Uterus (tissue), 3 donors: ENCODE measurements at regions not wholly inside any gene's neighbourhood (a gene's known extent, or its start where the extent isn't known, plus 50 kb on each side); places are given as distances from the start of the nearest gene placed in this dataset.
"Not testable (repeated sequence)": the region's sequence is repeated elsewhere in the genome, so short reads cannot be mapped to it uniquely, and the experiment has no call there.

Experiments
- DNase-seq, 2 donors: peaks; one replicate each; pipeline ENCODE4 v3.0.0-alpha.2; 2019 to 2020
- H3K27ac ChIP-seq, 2 donors: fragments of 200-600 bp; sonication (generic); 1 replicate in 1 of 2; 2 replicates in 1 of 2; pipeline ENCODE4 v1.5.1; 2016 to 2018
- H3K27me3 ChIP-seq, 2 donors: fragments of 200-600 bp; sonication (generic); one replicate each; pipeline ENCODE4 v1.5.1; 2018 to 2019; ENCODE audit warnings: control low read depth in 1 of 2
- H3K36me3 ChIP-seq, 2 donors: fragments of 200-600 bp; sonication (generic); one replicate each; pipeline ENCODE4 v1.5.1; 2019; ENCODE audit warnings: control low read depth in 1 of 2
- H3K4me1 ChIP-seq, 2 donors: fragments of 200-600 bp; sonication (generic); one replicate each; pipeline ENCODE4 v1.5.1; 2018 to 2019; ENCODE audit warnings: control low read depth in 1 of 2
- H3K4me3 ChIP-seq, 2 donors: fragments of 200-600 bp; sonication (generic); 1 replicate in 1 of 2; 2 replicates in 1 of 2; pipeline ENCODE4 v1.5.1; 2018 to 2019; ENCODE audit warnings: mild to moderate bottlenecking in 1 of 2
- H3K9me3 ChIP-seq, 2 donors: fragments of 200-600 bp; sonication (generic); one replicate each; pipeline ENCODE4 v1.5.1; 2019; ENCODE audit warnings: control low read depth in 1 of 2
- CTCF ChIP-seq, 4 experiments: fragments of 200-600 bp in 2 of 4; fragments of 450-650 bp in 2 of 4; sonication (generic) in 2 of 4; IDR thresholded peaks; one replicate each; pipeline ENCODE4 v1.5.1; 2016 to 2019; ENCODE audit warnings: antibody characterized with exemption in 4 of 4, mild to moderate bottlenecking in 2 of 4, moderate library complexity in 1 of 4
- POLR2A ChIP-seq, 2 donors: fragments of 450-650 bp; IDR thresholded peaks; one replicate each; pipeline ENCODE4 v1.6.1; 2016; ENCODE audit warnings: antibody characterized with exemption in 2 of 2, mild to moderate bottlenecking in 1 of 2, moderate library complexity in 1 of 2
- intact Hi-C: fragments of 100-400 bp; cut with DNase I; formaldehyde crosslinking; loops from one replicate; pipeline ENCODE4 v1.15.1; 2023; ENCODE audit warnings: low total_unique reads
- donor health status: DM: yes; HTN: yes; CAD: no.

GRCh38 chr11:86738568-86738967 lies 61.8 kb upstream of the PRSS23 start:
- H3K4me1 ChIP-seq = peaks cover 0 to 4% of the 10 kb centered on the region in 2 donors
- intact Hi-C loops = no loop called here
- H3K4me3 ChIP-seq = no peak overlapping the region
- DNase-seq = no peak
- TF ChIP-seq POLR2A (IDR thresholded peaks at IDR 0.05) (no peak), CTCF (IDR thresholded peaks at IDR 0.05) (no peak)
- H3K27me3 ChIP-seq = no peaks in the 10 kb centered on the region
- H3K9me3 ChIP-seq = no peaks in the 10 kb centered on the region
- H3K27ac ChIP-seq = no peak overlapping the region
- no peaks in the 10 kb centered on the region for H3K36me3 ChIP-seq

- no peak overlapping the region for H3K4me3 ChIP-seq
- no peak for TF ChIP-seq CTCF (IDR thresholded peaks at IDR 0.05)
- TF ChIP-seq POLR2A (IDR thresholded peaks at IDR 0.05) = no peak
- H3K27ac ChIP-seq = no peak overlapping the region
- DNase-seq = no peak
- intact Hi-C loops = no loop called here
- H3K9me3 ChIP-seq = no peaks in the 10 kb centered on the region
- H3K27me3 ChIP-seq = no peaks in the 10 kb centered on the region
- no peaks in the 10 kb centered on the region for H3K36me3 ChIP-seq
- H3K4me1 ChIP-seq = peaks cover 0 to 4% of the 10 kb centered on the region in 2 donors
Measured at GRCh38 chr11:86737737-86738136, 62.6 kb upstream of the PRSS23 start.

DNA sequence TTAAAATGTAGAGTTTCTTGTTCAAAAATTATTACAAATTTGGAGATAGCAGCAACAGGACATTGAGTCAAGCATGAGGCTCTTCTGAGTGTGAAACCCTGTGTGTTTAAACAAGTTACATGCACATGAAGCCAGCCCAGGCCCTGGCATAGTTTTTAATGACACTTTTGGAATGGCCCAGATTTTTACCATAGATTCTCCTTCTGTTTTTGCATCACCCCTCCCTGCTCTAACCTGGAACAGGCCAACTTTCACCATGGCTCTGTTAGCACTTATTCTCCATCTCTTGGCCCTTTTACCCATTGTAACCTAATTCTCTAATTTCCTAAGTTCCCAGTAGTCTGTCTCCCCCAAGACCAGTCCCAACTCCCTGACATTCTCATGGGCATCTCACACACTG lies 63.1 kb upstream of the PRSS23 start:
- no peak for DNase-seq
- intact Hi-C loops = no loop called here
- H3K27me3 ChIP-seq = no peaks in the 10 kb centered on the region
- H3K4me3 ChIP-seq = no peak overlapping the region
- H3K4me1 ChIP-seq = peaks cover 0 to 4% of the 10 kb centered on the region in 2 donors
- H3K27ac ChIP-seq = no peak overlapping the region
- no peaks in the 10 kb centered on the region for H3K36me3 ChIP-seq
- no peaks in the 10 kb centered on the region for H3K9me3 ChIP-seq
- TF ChIP-seq POLR2A (IDR thresholded peaks at IDR 0.05) = no peak
- no peak for TF ChIP-seq CTCF (IDR thresholded peaks at IDR 0.05)

DNA sequence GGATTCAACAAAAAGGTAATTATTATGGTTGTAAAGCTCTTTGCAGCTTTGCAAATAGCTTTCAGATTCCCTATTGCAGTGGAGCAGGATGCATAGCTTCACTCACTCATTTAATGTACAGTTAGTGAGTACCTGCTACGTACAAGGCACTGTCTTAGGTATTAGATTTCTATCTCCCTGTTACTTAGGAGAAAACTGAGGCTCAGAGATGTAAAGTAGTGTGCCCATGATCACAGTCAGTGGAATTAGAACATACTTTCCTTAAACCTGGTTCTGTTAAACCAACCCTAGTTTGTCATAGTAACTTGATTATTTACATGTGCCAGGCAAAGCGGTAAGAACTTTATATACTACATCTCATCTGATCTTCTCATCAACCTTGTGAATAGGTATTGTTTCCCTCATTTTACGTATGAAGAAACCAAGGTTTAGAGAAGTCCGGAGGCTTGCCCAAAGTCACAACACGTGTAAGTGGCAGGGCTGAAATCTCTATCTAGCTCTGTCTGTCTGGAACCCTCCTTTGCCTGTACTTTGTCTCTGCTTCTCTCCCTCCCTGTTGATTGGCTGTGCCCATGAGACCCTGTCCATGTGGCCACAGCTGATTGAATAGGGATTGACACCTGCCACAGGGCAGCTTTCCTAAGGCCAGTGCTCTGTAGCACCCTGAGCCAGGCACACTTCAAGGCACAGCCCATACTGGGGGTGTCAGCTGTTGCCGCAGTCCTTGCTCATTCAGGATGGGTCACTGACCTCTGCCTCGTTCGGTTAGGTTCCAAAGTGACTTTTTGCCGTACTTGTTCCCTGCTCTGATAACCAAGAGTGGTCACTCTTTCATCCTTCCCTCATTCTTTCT lies 63.8 kb upstream of the PRSS23 start:
- TF ChIP-seq CTCF (IDR thresholded peaks at IDR 0.05) = no peak
- no peak for TF ChIP-seq POLR2A (IDR thresholded peaks at IDR 0.05)
- intact Hi-C loops = no loop called here
- Histone ChIP-seq H3K27ac (no peak overlapping the region), H3K9me3 (no peaks in the 10 kb centered on the region), H3K4me3 (no peak overlapping the region), H3K27me3 (no peaks in the 10 kb centered on the region), H3K4me1 (peaks cover 0 to 4% of the 10 kb centered on the region in 2 donors), H3K36me3 (no peaks in the 10 kb centered on the region)
- DNase-seq = no peak

GRCh38 chr11:86735451-86736290 lies 63.3 kb upstream of the ME3 start:
- no peaks in the 10 kb centered on the region for H3K27me3 ChIP-seq
- no peak overlapping the region for H3K4me3 ChIP-seq
- H3K36me3 ChIP-seq = no peaks in the 10 kb centered on the region
- intact Hi-C loops = no loop called here
- H3K27ac ChIP-seq = no peak overlapping the region
- H3K4me1 ChIP-seq = peaks cover 0 to 4% of the 10 kb centered on the region in 2 donors
- H3K9me3 ChIP-seq = no peaks in the 10 kb centered on the region
- TF ChIP-seq POLR2A (IDR thresholded peaks at IDR 0.05) = no peak
- TF ChIP-seq CTCF (IDR thresholded peaks at IDR 0.05) = no peak
- DNase-seq = no peak

GRCh38 chr11:86732739-86733138 lies 60.3 kb upstream of the ME3 start:
- DNase-seq, intact Hi-C loops, H3K4me3 ChIP-seq: not testable (repeated sequence)

DNA sequence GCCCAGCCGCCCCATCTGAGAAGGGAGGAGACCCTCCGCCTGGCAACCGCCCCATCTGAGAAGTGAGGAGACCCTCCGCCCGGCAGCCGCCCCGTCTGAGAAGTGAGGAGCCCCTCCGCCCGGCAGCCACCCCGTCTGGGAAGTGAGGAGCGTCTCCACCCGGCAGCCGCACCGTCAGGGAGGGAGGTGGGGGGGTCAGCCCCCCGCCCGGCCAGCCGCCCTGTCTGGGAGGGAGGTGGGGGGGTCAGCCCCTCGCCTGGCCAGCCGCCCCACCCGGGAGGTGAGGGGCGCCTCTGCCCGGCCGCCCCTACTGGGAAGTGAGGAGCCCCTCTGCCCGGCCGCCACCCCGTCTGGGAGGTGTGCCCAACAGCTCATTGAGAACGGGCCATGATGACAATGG lies 59.9 kb upstream of the ME3 start:
- H3K36me3 ChIP-seq, DNase-seq, intact Hi-C loops, H3K27me3 ChIP-seq, H3K4me3 ChIP-seq, H3K9me3 ChIP-seq, H3K27ac ChIP-seq, H3K4me1 ChIP-seq: not testable (repeated sequence)

More at GRCh38 chr11:86732739-86733138, 60.3 kb upstream of the ME3 start:
- not testable (repeated sequence) for H3K27ac ChIP-seq, H3K36me3 ChIP-seq, H3K9me3 ChIP-seq, H3K4me1 ChIP-seq, H3K27me3 ChIP-seq
